ENCODE measurements at regions not wholly inside any gene's neighbourhood (a gene's known extent, or its start where the extent isn't known, plus 50 kb on each side); places are given as distances from the start of the nearest gene placed in this dataset.

- ATAC-seq (peak; percentile 84), DNase-seq (no peak)
- Histone ChIP-seq H3K9me3 (no peaks in the 10 kb centered on the region), H3K36me3 (ENCODE audit: low read depth) (no peaks in the 10 kb centered on the region), H3K4me1 (ENCODE audit: low read depth) (no peaks in the 10 kb centered on the region), H3K4me3 (no peak overlapping the region)
- no peak for TF ChIP-seq CTCF (IDR thresholded peaks at IDR 0.05)
- intact Hi-C loops (cut with DNase I, micrococcal nuclease): no loop called here
Observed at GRCh38 chr1:147851149-147851548, 51.4 kb upstream of the GJA8 start.

GRCh38 chr1:147852706-147853225 lies 49.8 kb upstream of the GJA8 start:
- no peak for TF ChIP-seq CTCF (IDR thresholded peaks at IDR 0.05)

More at GRCh38 chr1:147852706-147853225, 49.8 kb upstream of the GJA8 start:
- Histone ChIP-seq H3K4me1 (ENCODE audit: low read depth) (no peaks in the 10 kb centered on the region), H3K36me3 (ENCODE audit: low read depth) (no peaks in the 10 kb centered on the region), H3K4me3 (no peak overlapping the region), H3K9me3 (no peaks in the 10 kb centered on the region)
- intact Hi-C loops (cut with DNase I, micrococcal nuclease): no loop called here
- ATAC-seq (no peak), DNase-seq (no peak)
